GM13977 (cell line): ENCODE measurements at regions not wholly inside any gene's neighbourhood (a gene's known extent, or its start where the extent isn't known, plus 50 kb on each side); places are given as distances from the start of the nearest gene placed in this dataset.
A peak's percentile ranks its signal among the peaks of the same experiment; 100 is the strongest.

ENCODE experiments used
- DNase-seq: peaks from one replicate; pipeline ENCODE4 v3.0.0; 2012; ENCODE audit warnings: low spot score
- CTCF ChIP-seq: IDR thresholded peaks from 2 replicates; pipeline ENCODE4 v1.5.1; 2012; ENCODE audit warnings: mild to moderate bottlenecking, control low read depth; ENCODE audit not compliant: insufficient read depth; ENCODE audit errors: extremely low read depth, missing control alignments
- in situ Hi-C: fragments of 300-500 bp; cut with MboI; formaldehyde crosslinking; loops from one replicate; pipeline ENCODE4 v1.12.0; 2022; ENCODE audit warnings: low sequenced_read_pairs, low pct_unique_long_range_greater_than_20kb, mixed read lengths, inconsistent platforms; ENCODE audit not compliant: unreplicated experiment

- in situ Hi-C loops: no loop called here
- no peak for DNase-seq
- no peak for TF ChIP-seq CTCF
These were observed 120.7 kb downstream of the TM2D1 start for GRCh38 chr1:61604261-61604660.

GRCh38 chr1:61602663-61603062 lies 122.3 kb downstream of the TM2D1 start:
- no peak for DNase-seq
- TF ChIP-seq CTCF: no peak
- in situ Hi-C loops: no loop called here

GRCh38 chr1:61597601-61598000 lies 127.3 kb downstream of the TM2D1 start:
- in situ Hi-C loops: no loop called here
- no peak for DNase-seq

GRCh38 chr1:61593331-61593730 lies 131.6 kb downstream of the TM2D1 start:
- no peak for TF ChIP-seq CTCF
- DNase-seq: no peak
- in situ Hi-C loops: no loop called here

More at GRCh38 chr1:61597601-61598000, 127.3 kb downstream of the TM2D1 start:
- no peak for TF ChIP-seq CTCF

GRCh38 chr1:61591351-61591750 lies 133.6 kb downstream of the TM2D1 start:
- in situ Hi-C loops: no loop called here
- TF ChIP-seq CTCF: no peak
- no peak for DNase-seq

GRCh38 chr1:61588736-61589672 lies 135.9 kb downstream of the TM2D1 start:
- in situ Hi-C loops: no loop called here
- peak; percentile 67 for DNase-seq
- TF ChIP-seq CTCF: peak; percentile 93
